ENCODE measurements at regions not wholly inside any gene's neighbourhood (a gene's known extent, or its start where the extent isn't known, plus 50 kb on each side); places are given as distances from the start of the nearest gene placed in this dataset.

DNA sequence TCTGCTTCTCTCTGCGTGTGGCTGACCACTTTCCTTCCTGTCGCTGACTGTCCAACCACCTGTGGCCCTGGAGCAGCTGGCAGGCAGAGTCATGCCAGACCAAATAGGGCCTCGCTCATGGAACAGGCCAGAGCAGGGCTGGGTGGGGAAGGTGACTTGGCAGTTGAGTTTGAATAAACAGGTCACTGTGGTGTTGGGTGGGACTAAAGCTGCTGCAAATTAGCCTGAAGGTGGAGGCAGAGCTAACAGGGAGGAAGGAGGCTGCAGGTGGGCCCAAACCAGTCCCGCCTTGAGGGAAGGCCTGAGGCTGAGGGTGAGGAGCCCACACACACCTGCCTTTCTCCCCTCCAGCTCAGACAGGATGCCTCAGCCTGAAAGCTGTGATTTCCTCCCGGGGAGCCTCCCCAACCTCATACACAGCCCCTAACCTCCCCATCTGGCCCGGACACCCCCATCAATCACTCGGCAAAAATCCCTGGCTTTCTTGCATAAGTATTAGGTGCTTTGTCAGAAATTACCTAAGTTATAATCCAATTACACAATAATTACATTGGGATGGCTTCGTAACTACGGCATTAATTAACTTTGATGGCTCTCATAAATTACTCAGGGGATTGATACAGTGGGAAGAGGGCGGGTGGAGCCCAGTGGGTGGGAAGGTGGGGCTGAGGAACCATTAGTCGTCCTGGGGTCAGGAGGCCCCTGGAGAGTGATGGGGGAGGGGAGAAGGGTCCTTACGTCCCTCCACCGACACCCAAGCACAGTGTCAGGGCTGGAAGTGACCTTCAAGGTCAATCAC lies 97.7 kb upstream of the PCBD1 start:
- TF ChIP-seq ZBTB20 (tag by site-specific recombination; IDR thresholded peaks at IDR 0.05), result no peak
- TF ChIP-seq ZSCAN16 (tag by site-specific recombination; IDR thresholded peaks at IDR 0.05), result no peak
- TF ChIP-seq, protein P1, sequence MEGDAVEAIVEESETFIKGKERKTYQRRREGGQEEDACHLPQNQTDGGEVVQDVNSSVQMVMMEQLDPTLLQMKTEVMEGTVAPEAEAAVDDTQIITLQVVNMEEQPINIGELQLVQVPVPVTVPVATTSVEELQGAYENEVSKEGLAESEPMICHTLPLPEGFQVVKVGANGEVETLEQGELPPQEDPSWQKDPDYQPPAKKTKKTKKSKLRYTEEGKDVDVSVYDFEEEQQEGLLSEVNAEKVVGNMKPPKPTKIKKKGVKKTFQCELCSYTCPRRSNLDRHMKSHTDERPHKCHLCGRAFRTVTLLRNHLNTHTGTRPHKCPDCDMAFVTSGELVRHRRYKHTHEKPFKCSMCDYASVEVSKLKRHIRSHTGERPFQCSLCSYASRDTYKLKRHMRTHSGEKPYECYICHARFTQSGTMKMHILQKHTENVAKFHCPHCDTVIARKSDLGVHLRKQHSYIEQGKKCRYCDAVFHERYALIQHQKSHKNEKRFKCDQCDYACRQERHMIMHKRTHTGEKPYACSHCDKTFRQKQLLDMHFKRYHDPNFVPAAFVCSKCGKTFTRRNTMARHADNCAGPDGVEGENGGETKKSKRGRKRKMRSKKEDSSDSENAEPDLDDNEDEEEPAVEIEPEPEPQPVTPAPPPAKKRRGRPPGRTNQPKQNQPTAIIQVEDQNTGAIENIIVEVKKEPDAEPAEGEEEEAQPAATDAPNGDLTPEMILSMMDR (tag by site-specific recombination; IDR thresholded peaks at IDR 0.05), result no peak
- TF ChIP-seq ZNF768 (tag by site-specific recombination; IDR thresholded peaks at IDR 0.05), result no peak
- TF ChIP-seq, protein P2, sequence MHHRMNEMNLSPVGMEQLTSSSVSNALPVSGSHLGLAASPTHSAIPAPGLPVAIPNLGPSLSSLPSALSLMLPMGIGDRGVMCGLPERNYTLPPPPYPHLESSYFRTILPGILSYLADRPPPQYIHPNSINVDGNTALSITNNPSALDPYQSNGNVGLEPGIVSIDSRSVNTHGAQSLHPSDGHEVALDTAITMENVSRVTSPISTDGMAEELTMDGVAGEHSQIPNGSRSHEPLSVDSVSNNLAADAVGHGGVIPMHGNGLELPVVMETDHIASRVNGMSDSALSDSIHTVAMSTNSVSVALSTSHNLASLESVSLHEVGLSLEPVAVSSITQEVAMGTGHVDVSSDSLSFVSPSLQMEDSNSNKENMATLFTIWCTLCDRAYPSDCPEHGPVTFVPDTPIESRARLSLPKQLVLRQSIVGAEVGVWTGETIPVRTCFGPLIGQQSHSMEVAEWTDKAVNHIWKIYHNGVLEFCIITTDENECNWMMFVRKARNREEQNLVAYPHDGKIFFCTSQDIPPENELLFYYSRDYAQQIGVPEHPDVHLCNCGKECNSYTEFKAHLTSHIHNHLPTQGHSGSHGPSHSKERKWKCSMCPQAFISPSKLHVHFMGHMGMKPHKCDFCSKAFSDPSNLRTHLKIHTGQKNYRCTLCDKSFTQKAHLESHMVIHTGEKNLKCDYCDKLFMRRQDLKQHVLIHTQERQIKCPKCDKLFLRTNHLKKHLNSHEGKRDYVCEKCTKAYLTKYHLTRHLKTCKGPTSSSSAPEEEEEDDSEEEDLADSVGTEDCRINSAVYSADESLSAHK (tag by site-specific recombination; IDR thresholded peaks at IDR 0.05), result no peak
- TF ChIP-seq, protein P3, sequence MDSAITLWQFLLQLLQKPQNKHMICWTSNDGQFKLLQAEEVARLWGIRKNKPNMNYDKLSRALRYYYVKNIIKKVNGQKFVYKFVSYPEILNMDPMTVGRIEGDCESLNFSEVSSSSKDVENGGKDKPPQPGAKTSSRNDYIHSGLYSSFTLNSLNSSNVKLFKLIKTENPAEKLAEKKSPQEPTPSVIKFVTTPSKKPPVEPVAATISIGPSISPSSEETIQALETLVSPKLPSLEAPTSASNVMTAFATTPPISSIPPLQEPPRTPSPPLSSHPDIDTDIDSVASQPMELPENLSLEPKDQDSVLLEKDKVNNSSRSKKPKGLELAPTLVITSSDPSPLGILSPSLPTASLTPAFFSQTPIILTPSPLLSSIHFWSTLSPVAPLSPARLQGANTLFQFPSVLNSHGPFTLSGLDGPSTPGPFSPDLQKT (IDR thresholded peaks at IDR 0.05; ENCODE audit: borderline replicate concordance, low read depth, low read length), result no peak
- TF ChIP-seq ZNF792 (tag by site-specific recombination; IDR thresholded peaks at IDR 0.05), result no peak
- no peak for TF ChIP-seq ZNF433 (tag by site-specific recombination; IDR thresholded peaks at IDR 0.05; ENCODE audit: low read depth)
- TF ChIP-seq ZNF623 (tag by site-specific recombination; IDR thresholded peaks at IDR 0.05), result no peak
- TF ChIP-seq, protein P4, sequence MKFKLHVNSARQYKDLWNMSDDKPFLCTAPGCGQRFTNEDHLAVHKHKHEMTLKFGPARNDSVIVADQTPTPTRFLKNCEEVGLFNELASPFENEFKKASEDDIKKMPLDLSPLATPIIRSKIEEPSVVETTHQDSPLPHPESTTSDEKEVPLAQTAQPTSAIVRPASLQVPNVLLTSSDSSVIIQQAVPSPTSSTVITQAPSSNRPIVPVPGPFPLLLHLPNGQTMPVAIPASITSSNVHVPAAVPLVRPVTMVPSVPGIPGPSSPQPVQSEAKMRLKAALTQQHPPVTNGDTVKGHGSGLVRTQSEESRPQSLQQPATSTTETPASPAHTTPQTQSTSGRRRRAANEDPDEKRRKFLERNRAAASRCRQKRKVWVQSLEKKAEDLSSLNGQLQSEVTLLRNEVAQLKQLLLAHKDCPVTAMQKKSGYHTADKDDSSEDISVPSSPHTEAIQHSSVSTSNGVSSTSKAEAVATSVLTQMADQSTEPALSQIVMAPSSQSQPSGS (tag by site-specific recombination; IDR thresholded peaks at IDR 0.05; ENCODE audit: low read depth), result no peak
- TF ChIP-seq ZNF629 (tag by site-specific recombination; IDR thresholded peaks at IDR 0.05), result no peak

All from HEK293 (cell line).